HG03439 (cell line): ENCODE measurements at regions not wholly inside any gene's neighbourhood (a gene's known extent, or its start where the extent isn't known, plus 50 kb on each side); places are given as distances from the start of the nearest gene placed in this dataset.
"Not testable (repeated sequence)": the region's sequence is repeated elsewhere in the genome, so short reads cannot be mapped to it uniquely, and the experiment has no call there.

Experiments
- ATAC-seq: cut with Tn5 transposase; IDR thresholded peaks from one replicate; pipeline ENCODE4 v1.9.1; 2021; ENCODE audit warnings: mild to moderate bottlenecking, moderate library complexity; ENCODE audit not compliant: unreplicated experiment

DNA sequence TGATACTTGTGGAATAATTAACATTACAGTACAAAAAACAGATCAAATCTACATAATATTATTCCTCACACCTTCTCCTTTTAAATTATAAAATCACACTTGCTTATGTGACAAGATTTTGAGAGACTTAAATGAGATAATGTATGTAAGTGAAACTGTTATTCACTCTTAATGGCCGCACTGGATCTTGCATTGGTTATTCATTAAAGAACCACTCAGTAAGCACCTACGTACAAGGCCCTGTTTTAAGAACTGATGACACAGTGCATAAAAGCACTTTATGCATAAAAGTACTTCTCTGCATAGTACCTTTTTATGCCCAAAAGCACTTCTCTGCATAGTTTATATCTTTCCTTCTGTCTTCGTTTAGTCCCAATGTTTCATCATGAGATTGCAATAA is 172.1 kb downstream of the GOLGA6L6 start:
- ATAC-seq: no peak

DNA sequence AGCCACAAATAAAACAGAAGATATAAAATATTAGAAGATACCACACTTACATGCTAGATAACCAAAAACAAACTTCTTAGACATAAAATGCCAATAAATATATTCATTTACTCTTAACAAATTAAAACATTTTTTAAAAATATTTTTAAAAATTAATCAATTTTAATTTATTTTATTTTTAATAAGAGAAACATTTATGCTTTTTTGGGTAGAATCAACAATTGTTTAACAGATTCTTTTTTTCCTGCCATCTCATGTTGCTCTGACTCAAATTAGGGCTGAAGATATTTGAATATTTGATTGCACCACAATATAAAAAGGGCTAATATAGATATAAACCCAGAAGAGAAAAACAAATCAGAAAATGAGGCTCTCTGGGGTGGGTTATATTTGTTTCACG is 172.6 kb downstream of the GOLGA6L6 start:
- no peak for ATAC-seq

DNA sequence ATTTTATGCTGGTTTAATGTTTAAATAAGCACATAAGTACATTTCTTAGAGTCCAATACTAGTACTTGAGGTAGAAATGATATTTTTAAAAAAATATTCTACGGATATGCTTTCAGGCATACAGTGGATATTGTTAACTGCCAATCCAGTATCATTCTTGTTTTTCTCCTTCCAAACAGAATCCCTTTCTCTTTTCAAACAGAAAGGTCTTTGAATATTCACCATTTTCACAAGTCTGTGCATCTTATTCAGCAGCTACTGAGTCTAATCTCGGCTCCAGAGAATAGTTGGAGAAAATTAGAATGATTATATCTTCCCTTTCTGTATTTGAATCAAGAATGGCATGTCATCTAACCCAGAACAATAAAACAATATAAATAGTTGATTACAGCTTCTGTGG is 174.5 kb downstream of the GOLGA6L6 start:
- no peak for ATAC-seq

- not testable (repeated sequence) for ATAC-seq
Measured at GRCh38 chr15:20363591-20363990, 178.0 kb downstream of the GOLGA6L6 start.

GRCh38 chr15:20361091-20361490 is 180.5 kb downstream of the GOLGA6L6 start:
- ATAC-seq: no peak

- ATAC-seq: no peak
Measured at GRCh38 chr15:20358779-20359414, 182.7 kb downstream of the GOLGA6L6 start.

GRCh38 chr15:20358066-20358778 is 183.4 kb downstream of the GOLGA6L6 start:
- ATAC-seq: no peak

- no peak for ATAC-seq
Measured at GRCh38 chr15:20357481-20358065, 184.0 kb downstream of the GOLGA6L6 start.

- ATAC-seq: peak; percentile 1
Measured at GRCh38 chr15:20356911-20357480, 184.6 kb downstream of the GOLGA6L6 start.

DNA sequence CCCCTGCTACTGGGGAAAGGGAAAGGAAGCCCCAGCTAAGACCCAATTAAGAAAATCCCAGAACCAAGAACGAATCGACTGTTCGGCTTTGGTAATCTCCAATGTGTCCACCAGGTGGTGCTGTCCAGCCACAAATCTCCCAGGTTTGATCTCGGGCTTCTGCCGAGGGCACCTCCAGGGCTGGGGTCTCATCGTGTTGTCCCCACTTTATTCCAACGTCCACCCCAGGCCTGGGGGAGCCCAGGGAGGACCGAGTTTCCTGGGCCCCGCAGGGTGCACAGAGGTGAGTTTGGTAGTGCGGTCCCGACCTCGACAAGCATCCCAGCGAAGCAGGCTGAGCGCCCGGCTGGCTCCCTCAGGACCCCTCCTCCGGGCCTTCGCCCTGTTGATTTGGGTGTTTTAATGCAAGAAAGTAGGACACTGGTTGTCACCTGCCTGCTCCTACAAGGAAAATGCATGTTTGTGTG is 185.1 kb downstream of the GOLGA6L6 start:
- peak; percentile 38 for ATAC-seq

DNA sequence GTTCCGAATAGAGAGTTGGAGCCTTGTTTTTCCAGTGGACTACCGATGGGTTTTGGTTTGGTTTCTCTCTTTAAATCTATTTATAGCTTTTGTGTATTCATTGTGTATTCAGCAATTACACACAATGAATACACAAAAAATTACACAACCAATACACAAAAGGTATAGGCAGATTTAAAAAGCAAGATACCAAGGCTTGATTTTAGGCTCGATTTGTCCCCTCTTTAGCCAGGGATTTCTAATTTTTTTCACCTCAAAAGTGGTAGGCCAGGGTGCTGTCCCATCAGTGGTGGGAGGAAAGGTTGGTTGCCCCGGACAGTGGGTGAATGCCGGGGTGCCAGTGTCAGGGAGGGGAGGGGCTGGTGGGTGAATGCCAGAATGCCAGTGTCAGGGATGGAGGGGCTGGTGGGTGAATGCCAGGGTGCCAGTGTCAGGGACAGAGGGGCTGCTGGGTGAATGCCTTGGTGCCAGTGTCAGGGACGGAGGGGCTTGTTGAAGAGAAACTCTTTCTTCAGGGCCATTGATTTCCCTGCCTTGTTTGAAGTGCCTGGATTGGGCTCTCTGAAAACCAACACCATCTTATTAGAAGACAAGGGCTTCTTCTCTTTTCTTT is 186.2 kb downstream of the GOLGA6L6 start:
- no peak for ATAC-seq

- not testable (repeated sequence) for ATAC-seq
Measured at GRCh38 chr15:20354884-20355223, 186.7 kb downstream of the GOLGA6L6 start.

GRCh38 chr15:20353966-20354883 is 187.4 kb downstream of the GOLGA6L6 start:
- no peak for ATAC-seq

DNA sequence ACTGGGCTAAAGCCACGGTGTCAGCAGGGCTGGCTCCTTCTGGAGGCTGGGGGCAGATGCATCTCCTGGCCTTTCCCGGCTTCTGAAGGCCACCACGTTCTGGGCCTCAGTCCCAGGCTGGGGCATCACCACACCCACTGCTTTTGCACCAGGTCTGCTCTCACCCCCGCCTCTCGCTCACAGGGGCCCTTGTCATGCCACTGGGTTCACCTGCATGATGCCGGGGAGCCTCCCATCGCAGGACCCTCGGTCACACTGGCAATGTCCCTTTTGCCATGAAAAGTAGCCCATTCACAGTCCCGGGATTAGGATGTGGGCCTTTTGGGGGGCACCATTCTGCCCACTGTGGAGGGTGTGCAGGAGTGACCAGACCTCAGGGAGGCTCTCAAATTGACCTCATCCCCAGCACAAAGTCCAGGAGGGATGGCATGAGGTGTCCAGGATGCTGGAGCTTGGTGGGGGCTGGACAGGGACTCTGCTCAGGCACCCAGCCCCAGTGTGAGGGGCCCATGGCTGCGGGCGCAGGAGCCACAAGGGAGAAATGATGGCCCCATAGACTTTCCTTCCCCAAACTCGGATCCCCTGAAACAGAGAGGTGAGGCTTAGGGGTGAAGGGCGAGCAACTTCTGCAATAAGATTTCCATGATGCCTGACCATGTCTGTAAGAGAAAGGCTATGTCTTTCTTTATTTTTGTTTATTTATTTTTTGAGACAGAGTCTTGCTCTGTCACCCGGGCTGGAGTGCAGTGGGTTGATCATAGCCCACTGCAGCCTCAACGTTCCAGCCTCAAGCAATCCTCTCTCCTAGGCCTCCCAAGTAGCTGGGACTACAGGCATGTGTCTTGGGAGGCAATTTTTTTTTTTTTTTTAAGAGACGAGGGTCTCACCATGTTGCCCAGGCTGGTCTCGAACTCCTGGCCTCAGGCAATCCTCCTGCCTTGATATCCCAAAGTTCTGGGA is 189.1 kb downstream of the GOLGA6L6 start:
- no peak for ATAC-seq

DNA sequence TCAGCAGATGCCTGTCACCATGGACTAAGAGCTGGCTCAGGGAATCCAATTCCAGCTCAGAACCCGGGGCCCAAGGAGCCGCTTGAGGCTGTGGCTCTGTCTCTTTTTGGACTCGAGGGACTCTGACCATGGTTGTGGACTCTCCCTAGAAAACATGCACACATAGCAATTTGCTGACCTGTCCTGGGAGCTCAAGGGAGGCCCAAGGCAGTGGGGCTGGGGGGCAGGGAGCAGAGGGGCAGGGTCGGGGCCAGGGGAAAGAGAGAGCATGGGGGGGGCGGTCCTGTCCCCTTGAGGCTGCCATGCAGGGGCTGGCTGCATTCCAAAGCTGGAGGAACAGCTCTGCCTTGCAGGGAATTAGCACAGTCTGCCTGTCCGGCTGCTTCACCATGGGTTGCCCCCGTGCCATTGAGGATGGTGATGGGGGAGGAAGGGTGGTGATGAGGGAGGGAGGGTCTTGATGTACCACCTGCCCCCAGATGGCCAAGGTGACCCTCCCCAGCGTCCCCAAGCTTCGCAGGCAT is 190.1 kb downstream of the GOLGA6L6 start:
- ATAC-seq: no peak

GRCh38 chr15:20349774-20350498 is 191.7 kb downstream of the GOLGA6L6 start:
- no peak for ATAC-seq

GRCh38 chr15:20348900-20349773 is 192.5 kb downstream of the GOLGA6L6 start:
- no peak for ATAC-seq
